CD4-positive, alpha-beta T cell treated with Interleukin-17A for 1 hour (primary cell): ENCODE measurements at regions not wholly inside any gene's neighbourhood (a gene's known extent, or its start where the extent isn't known, plus 50 kb on each side); places are given as distances from the start of the nearest gene placed in this dataset.
"Not testable (repeated sequence)": the region's sequence is repeated elsewhere in the genome, so short reads cannot be mapped to it uniquely, and the experiment has no call there.

ENCODE experiments used
- DNase-seq: peaks from one replicate; pipeline ENCODE4 v3.0.0-alpha.2; 2020

DNA sequence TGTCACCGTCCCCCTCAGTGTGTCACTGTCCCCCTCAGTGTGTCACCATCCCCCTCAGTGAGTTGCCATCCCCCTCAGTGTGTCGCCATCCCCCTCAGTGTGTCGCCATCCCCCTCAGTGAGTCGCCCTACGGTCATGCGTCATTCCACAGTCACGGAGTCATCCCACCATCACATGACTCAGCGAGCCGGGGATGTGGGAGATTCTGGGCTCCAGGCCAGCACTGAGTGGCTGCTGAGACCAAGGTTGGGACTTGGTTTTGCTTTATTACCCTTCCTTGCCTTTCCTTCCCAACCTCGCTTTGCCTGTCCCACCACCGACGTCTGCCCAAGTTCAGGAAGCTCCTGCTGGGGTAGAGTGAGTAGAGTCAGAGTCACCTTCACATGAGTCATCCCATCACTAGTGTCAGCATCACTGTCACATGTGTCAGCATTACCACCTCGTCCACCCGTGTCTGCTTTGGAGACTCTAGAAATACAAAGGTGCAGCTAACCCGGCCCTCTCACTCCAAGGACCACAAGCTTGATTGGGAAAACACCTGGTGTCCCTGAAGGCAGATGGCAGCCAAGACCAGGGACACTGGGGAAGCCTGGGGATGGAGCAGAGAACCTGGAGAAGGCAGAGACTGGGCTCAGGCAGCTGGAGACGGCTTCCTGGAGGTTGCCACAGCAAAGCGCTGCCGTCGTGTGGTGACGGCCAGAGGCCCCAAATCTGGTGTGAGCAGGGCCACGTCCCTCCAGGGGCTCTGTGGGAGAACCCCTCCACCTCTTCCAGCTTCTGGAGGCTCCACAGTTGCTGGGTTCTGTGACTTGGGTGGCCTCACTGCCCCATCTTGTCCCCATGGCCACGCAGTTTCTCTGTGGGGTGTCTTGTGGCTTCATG lies 485.2 kb upstream of the SALL3 start:
- no peak for DNase-seq

DNA sequence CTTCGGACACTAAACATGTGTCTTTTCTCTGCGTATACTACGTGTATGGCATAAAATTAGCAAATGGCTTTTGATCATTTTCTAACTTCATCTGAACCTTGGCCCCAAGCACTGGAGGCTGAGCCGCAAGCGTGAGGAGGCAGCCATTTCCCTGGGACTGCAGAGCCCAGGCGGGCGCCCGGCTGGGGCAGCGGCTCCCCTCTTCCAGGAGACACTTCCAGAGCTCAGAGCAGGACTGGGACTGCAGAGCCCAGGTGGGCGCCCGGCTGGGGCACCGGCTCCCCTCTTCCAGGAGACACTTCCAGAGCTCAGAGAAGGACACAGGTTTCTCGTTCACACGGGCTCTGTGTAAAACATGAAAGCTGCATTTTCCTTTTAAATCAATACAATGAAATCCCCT lies 484.1 kb upstream of the SALL3 start:
- DNase-seq = no peak

DNA sequence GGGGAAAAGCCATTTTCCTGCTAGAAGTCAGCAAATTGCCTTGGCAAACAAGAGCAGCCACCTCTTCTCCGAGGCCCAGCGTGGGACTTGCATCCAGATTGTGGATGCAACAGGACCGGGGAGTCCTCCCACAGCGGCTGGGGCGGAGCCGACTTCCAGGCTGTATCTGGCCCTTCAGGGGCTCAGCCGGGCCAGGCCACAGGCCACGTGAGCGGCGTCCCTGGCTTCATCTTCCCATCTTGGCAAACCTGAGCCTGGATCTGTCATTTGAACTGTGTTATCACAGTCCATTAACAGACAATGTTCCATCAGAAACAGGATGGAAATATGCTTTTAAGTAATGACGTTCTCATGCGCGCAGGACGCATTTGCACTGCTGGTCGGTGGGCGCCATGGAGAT lies 483.5 kb upstream of the SALL3 start:
- DNase-seq = no peak

DNA sequence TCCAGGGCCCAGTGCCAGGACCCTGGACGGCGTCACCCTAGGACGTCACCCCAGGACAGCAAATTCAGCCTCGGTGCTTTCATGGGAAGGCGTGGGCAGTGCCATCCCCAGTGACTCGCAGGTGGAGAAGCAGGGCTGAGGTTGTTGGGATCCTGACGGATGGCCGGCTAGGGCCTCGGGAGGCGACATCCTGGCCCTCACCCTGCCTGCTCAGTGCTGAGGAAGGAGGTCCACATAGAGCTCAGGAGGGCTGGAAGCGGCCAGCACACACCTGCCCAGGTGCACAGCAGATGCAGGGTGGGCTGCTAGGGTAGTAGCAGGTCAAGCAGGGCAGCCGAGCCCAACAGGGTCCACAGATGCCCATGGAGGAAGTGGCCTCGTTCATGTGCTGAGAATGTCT lies 482.0 kb upstream of the SALL3 start:
- DNase-seq = no peak

DNA sequence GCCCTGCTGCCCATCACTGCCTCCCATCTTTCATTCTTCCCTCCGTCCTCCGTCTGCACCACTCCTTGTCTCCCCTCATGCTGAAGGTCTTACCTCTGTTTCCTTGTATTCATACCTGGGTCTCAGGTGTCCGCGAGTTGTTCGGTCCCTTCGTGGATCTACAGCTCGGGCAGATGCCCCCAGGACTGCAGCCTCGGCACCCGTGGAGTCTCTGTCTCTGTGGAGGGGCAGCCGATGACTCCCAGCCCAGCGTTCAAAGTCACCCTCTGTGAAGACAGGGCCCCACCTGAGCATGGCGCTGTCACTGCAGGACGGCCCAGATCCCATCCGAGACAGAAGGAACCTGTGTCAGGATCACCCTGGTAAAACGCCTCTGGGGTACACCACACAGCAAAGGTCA lies 480.0 kb upstream of the SALL3 start:
- DNase-seq = no peak

DNA sequence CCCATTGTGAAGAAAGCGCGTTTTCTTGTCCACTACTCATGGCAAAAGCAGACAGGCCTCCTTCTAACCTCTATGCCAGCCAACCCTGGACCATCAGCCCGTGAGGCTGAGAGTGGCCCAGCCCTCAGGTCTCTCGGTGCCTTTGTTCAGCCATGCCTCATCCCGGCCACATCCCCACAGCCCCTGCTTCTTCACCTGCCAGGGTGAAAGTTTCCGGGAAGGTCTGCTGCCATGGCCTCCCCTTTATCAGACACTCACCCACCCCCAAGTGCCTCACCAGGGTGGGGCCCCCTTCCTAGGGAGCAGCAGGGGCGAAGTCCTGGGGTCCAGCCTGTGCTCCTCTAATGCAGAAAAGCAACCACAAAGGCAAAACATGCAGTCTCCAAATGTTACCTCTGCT lies 478.4 kb upstream of the SALL3 start:
- no peak for DNase-seq

DNA sequence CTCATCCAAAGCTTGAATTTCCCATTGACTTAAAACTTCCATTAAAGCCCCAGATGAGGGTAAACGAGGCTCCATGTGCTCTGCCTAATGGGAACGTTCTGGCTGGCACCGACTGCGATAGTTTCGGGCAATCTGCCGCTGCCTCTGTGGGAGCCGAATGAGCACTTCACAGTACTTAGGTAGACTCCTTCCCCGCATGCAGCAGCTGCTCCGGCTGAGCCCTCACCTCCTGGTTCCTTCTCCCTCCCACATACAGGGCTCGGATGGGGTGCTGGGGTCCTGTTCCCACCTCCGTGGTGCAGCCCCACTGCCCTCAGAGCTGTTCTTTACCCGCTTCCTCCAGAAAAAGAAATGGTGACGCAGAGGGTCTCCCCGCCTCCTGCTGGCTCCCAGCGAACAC lies 476.5 kb upstream of the SALL3 start:
- no peak for DNase-seq

DNA sequence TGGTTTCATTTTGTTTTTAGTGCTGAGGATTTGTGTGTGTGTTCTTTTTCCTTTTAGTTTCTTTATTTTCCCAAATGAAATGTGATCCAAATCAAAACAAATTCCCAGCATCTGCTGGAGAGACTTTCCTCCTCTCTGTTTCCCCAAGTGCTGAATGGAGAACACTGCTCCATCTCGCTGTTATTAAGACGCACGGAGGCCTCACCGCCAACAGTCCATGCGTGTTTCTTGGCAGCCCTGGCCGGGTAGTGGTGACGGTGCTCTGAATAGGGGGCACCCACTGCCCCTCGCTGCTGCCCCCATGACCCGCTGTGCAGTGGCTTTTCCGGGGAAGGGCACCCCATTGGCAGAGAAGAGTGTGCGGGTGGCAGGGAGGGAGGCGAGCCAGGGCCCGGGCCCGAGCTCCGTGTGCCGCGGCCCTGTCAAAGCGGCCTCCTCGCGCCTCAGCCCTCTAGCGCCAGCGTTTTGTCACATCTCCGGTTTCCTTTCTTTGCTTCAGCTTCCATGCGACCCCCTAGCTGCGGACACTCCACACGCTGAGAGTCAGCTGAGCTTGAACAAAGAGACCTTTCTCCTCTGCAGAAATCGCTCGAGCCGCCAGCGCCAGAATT lies 473.7 kb upstream of the SALL3 start:
- DNase-seq = no peak

DNA sequence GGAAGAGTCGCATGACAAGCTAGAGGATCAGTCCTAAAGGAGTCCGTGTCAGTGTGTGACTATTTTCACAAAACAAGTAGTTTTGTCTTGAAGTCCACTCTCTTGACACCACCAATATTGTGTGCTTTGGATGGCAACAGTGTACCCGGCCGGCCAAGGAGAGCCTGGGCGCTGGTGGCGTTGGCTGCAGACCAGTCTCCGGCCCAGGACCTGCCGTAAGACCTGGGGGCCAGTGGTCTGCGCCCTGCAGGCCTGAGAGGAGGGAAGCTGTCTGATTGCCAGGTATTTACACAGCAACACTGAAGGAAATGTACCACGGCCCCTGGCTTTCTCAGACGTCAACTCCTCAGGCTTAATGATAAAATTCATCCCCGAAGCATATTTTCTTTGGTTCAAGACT lies 472.4 kb upstream of the SALL3 start:
- DNase-seq = no peak

DNA sequence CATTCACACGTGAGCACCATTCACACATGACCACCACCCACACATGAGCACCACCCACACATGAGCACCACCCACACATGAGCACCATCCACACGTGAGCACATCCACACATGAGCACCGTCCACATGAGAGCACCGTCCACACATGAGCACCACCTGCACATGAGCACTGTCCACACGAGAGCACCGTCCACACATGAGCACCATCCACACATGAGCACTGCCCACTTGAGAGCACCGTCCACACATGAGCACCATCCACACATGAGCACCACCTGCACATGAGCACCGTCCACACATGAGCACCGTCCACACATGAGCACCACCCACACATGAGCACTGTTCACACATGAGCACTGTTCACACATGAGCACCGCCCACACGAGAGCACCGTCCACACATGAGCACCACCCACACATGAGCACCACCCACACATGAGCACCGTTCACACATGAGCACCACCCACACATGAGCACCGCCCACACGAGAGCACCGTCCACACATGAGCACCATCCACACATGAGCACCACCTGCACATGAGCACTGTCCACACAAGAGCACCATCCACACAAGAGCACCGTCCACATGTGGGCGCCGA lies 471.3 kb upstream of the SALL3 start:
- not testable (repeated sequence) for DNase-seq

DNA sequence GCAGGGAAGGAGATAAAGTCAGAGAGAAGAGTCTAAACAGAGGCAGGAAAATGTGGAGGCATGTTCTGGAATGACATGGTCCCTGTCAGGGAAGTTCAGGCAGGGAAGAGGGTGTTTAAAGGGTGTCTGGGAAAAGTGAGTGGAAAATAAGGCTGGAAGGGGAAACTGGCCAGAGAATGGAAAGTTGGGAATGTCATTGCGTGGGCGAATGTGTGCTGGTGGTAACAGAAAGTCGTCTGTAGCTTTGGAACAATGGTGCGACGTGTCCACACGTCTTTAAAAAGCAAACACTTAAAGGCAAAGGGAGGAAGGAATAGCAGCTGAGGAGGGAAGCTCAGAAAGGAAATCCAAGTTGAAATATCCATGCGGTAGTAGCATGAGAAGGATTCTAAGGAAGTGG lies 469.5 kb upstream of the SALL3 start:
- no peak for DNase-seq

DNA sequence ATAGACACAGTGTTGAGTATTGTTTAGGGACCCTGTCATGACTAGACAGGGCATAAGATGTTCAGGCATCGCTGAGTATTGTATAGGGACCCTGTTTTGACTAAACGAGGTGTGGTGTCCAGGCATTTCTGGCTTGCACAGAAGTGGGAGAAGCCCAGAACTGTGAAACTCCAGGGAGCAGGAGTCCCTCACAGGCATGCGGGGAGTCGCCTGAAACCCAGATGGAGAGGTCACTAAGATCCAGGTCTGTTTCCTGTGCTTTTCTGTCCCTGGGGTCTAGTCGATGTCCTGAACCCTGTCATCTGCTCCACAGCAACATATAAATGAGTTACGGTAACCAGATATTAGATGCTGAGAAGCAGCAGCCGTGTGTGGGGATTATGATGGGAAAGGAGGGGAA lies 469.0 kb upstream of the SALL3 start:
- DNase-seq = no peak

DNA sequence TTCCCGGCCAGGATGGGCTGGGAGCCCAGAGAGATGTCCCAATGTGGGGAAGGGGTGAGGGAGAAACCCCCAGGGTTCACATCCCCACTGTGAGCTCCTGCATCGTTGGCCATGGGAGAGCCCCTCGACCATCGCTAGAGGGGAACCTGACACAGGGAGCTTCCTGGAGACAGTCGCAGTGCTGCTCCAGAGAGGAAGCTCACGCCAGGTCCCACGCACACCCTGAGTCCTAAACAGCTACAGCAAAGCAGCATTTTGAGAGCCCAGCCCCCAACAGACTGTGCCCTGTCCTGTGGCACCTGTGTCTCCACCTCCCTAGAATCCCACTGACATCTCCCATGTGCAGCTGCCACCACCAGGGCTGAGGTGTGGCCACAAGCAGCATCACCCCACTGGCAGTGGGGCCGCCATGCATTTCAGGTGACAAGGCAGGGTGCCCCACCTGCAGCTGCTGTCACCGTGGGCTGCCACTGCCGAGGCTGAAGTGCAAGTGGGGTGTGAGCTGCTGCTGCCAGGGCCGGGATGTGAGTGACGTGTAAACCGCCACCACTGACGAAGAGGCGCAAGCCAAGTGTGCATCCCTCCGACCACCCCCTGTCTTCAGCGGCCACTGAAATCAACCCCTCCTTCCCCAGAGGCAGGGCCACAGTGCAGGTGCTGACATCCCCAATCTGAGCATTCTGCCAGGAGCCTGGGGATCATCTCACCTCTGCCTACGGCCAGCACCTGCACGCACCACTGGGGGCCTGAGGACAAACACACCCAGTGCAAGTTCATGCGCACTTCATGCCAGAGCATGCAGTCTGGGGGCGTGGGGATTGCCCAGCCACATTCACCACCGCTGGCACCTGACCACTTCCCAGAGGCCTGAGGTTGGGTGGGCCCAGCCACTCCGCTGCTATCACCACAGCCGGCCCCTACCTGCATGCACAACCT lies 467.7 kb upstream of the SALL3 start:
- DNase-seq = no peak

DNA sequence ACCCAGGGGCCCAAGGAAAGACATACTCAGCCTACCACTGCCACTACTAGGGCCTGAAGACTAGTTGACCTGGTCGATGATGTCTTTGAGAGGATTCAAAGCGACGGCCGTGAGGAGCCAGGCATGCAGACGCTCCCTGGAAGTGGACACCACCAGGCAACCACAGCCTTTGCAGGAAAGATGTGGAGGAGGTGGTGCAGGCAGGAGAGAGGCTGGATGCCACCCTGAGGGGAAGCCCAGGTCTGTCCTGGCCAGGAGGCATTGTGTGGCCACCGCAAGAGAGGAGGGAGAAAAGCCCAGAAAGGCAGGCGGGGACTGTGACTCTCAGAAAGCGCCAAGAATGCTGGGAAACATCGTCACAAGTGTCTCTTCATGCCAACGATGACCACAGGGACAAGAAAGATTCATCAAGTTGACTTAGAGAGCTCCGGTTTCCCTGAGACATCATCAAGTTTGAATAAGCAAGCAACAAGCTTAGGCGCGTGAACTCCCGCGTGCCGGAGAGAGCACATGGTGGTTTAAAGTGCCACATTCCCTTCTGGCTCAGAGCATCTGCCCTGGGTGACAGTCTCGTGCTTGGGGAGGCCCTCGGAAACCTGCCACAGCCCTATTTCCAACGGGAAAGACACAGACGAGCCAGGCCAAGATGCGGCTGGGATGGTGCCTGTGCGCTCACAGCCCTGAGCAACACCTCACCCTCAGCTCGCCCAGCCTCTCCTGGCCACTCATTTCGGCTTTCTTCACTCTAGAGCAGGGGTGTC lies 464.5 kb upstream of the SALL3 start:
- no peak for DNase-seq

DNA sequence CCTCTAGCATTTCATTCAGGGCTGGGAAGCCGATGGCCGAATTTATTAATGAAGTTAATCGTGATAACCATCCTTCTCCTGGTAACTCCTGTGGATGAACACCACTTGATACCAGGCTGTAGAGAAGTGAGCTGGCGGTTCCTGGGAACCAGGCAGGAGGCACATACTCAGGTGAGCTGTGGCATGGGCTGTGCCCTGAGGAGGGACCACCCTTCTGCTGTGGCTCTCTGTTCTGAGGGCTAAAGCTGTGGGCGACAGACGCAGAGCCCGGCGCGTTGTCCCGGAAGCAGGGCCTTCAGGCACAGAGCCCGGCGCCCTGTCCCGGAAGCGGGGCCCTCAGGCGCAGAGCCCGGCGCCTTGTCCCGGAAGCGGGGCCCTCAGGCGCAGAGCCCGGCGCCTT lies 462.3 kb upstream of the SALL3 start:
- no peak for DNase-seq

DNA sequence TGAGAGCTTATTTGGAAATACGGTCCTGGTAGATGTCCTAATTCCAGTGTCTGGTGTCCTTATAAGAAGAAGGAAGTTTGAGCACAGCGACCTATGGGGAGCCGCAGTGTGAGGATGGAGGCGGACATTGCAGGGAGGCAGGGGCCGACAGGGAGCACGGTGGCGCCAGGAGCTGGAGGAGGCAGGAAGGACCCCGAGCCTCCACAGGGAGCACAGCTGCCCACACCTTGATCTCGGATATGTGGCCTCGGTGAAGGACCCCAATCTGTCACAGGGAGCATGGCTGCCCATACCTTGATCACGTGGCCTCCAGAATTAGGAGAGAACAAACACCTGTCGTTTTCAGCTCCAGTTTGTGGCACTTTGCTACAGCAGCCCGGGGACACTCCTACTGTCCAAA lies 461.6 kb upstream of the SALL3 start:
- no peak for DNase-seq

DNA sequence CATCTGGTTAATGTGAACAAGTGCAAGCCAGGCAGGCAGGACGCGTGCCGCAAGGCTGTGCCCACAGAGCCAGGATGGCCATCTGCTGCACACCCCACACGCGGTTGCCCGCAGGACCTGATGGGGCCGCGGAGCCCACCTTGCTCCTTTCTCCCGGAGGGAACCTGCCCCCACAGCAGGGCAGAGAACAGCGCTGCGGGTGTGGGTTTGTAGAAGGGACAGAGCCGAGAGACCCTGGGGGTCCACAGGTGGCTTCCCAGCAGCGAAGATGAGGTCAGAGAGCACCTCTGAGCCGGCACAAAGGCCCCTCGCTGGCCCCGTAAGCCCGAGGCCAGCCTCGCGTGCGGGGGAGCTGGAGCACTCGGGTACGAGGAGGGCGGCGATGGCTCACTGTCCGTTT lies 460.8 kb upstream of the SALL3 start:
- DNase-seq = no peak

DNA sequence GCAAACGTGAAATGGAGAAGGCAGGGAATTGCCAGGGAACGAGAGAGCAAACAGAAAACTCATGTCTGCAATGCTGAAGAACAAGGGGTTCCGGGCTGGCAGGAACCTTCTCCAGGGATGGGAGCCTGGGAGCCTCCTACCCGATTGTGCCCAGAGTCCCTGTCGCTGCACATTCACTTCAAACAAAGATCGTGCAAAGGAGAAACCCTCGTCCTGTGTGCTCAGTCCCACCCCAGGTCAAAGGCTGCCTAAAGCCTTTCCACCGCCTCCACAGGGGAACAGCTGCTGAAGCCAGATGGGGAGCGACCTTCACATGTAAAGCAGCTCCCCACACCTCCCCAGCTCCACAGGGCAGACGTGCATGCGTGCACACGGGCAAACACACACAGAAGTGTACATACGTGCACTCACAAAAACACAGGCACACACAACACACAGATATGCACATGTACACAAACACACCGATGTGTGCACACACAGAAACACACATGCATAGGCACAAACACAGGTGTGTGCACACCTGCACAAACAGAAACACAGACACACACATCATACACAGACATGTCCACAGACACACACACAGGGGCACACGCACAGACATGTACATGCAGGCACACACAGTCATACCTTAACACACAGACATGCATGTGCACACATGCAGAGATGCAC lies 460.1 kb upstream of the SALL3 start:
- DNase-seq = no peak

DNA sequence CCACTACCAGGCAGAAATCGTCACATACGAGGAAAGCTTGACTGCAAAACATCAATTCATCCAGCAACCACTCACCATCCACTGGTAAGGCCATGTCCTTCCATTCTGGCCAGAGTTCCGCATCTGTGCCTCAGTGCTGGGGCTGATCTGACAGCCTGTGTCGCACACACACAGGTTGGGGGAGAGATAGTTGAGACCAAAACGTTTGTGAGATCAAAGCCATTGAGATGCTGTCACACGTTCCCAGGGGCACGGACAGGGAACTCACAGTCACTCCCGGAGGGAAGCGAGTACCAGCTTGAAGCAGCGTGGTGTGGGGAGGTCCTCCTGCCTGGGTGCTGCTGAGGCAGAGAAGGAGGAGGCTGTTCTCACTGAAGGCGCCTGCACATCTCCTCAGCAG lies 458.5 kb upstream of the SALL3 start:
- no peak for DNase-seq

DNA sequence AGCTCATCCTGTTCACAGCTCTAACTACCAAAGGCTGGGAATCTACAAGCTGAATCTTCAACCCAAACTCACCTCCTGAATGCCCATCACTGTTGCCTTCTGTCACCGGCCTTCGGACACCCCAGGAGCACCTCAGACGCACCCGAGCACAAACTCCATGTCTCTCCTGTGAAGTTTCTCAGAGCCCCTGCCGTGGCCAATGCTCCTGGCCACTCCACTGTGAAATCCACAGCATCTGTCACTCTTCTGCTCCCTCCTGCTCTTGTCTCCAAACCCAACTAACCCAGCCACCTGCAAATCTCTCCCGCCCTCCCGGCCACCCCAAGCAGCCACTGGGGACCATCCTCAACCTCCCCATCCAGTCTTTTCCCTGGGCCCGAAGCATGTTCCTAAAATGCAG lies 457.9 kb upstream of the SALL3 start:
- DNase-seq = no peak

DNA sequence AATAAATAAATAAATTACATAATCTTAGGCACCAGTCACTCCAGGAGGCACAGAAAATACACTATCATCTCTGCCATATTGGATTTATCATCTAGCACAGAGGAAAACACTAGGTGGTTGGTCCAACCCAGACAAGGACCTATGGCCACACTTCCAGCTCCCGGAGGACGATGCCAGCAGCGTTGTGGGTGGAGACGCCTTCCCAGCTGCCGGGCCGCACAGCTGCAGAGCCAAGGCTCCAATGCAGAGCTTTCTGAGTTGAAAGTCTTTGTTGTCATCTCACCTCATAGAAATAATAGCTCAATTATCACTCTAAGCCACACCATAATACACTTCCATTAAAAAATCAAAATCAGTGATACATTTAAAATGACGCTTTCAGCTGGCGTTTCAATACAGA lies 457.1 kb upstream of the SALL3 start:
- DNase-seq = no peak

DNA sequence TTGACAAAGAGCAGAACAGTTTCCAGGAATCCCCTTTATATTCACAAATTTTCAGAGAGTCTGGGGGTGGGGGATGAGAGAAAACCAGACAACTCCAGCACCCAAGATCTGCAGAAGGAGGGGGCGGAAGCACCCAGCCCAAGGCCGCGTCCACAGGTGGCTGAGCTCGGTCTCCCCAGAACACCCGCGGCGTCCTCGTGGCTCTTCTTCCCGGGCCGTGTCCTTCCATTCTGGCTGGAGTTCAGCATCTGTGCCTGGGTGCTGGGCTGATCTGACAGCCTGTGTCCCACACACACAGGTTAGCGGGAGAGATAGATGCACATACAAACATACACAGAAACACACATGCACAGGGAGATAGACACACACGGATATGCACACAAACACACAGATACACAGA lies 455.8 kb upstream of the SALL3 start:
- no peak for DNase-seq
